ENCODE measurements at regions not wholly inside any gene's neighbourhood (a gene's known extent, or its start where the extent isn't known, plus 50 kb on each side); places are given as distances from the start of the nearest gene placed in this dataset.
A peak's percentile ranks its signal among the peaks of the same experiment; 100 is the strongest.

- no peak overlapping the region for H3K27ac ChIP-seq (ENCODE audit: insufficient read depth in 1 of 2, low read depth in 1 of 2, low read length in 2 of 2, poor library complexity in 1 of 2, severe bottlenecking in 2 of 2)
- H3K36me3 ChIP-seq (ENCODE audit: control insufficient read depth in 4 of 4, insufficient read depth in 4 of 4, low read length in 3 of 4): no peaks in the 10 kb centered on the region
- peaks cover 0 to 2% (median 0%) of the 10 kb centered on the region in 5 experiments for H3K27me3 ChIP-seq (replicated peaks in 2 of 5; ENCODE audit: control insufficient read depth in 4 of 5, insufficient read depth in 5 of 5, low read length in 4 of 5)
- POLR2A ChIA-PET: no interaction called here
- H3K9me3 ChIP-seq (ENCODE audit: control extremely low read depth in 1 of 5, control insufficient read depth in 4 of 5, insufficient read depth in 2 of 5, low read depth in 1 of 5, low read length in 4 of 5): no peaks in the 10 kb centered on the region
- no peak for DNase-seq
- no peaks in the 10 kb centered on the region for H3K4me1 ChIP-seq (ENCODE audit: control extremely low read depth in 1 of 4, control insufficient read depth in 4 of 4, insufficient read depth in 4 of 4, low read length in 3 of 4)
- H3K4me3 ChIP-seq (ENCODE audit: control insufficient read depth in 1 of 7, extremely low read depth in 1 of 7, insufficient read depth in 4 of 7, low read depth in 2 of 7, low read length in 6 of 7): no peak overlapping the region
- CTCF ChIA-PET: interaction anchor here (1.0 to 1.7 kb wide), 2 partner anchors 10 to 11 kb away, joined by 3 to 6 read pairs; no protein-coding TSS in a partner anchor
- WGBS (ENCODE audit: insufficient coverage): 85% methylated on average over 2 of the region's 2 CpGs
These were observed 162.2 kb upstream of the FAM3C start for GRCh38 chr7:121558288-121558687.

- no CpG with 5 or more reads among the region's 4 CpGs for WGBS (ENCODE audit: insufficient coverage)
- no peak overlapping the region for H3K4me3 ChIP-seq (ENCODE audit: control insufficient read depth in 1 of 7, extremely low read depth in 1 of 7, insufficient read depth in 4 of 7, low read depth in 2 of 7, low read length in 6 of 7)
- no peak for DNase-seq
- POLR2A ChIA-PET: no interaction called here
- CTCF ChIA-PET: interaction anchor here (0.5 to 1.8 kb wide), 2 partner anchors 10 to 324 kb away, joined by 3 to 4 read pairs; no protein-coding TSS in a partner anchor
- H3K27ac ChIP-seq (ENCODE audit: insufficient read depth in 1 of 2, low read depth in 1 of 2, low read length in 2 of 2, poor library complexity in 1 of 2, severe bottlenecking in 2 of 2): no peak overlapping the region
- H3K36me3 ChIP-seq (ENCODE audit: control insufficient read depth in 4 of 4, insufficient read depth in 4 of 4, low read length in 3 of 4): no peaks in the 10 kb centered on the region
- H3K9me3 ChIP-seq (ENCODE audit: control extremely low read depth in 1 of 5, control insufficient read depth in 4 of 5, insufficient read depth in 2 of 5, low read depth in 1 of 5, low read length in 4 of 5): no peaks in the 10 kb centered on the region
- H3K4me1 ChIP-seq (ENCODE audit: control extremely low read depth in 1 of 4, control insufficient read depth in 4 of 4, insufficient read depth in 4 of 4, low read length in 3 of 4): no peaks in the 10 kb centered on the region
- H3K27me3 ChIP-seq (replicated peaks in 2 of 5; ENCODE audit: control insufficient read depth in 4 of 5, insufficient read depth in 5 of 5, low read length in 4 of 5): peaks cover 0 to 2% (median 0%) of the 10 kb centered on the region in 5 experiments
These were observed 161.2 kb upstream of the FAM3C start for GRCh38 chr7:121557034-121557892.

- ChIA-PET CTCF (interaction anchor here (1.8 kb wide), 1 partner anchor 9 kb away, joined by 4 read pairs; no protein-coding TSS in a partner anchor), POLR2A (no interaction called here)
- no peak overlapping the region for H3K27ac ChIP-seq (ENCODE audit: insufficient read depth in 1 of 2, low read depth in 1 of 2, low read length in 2 of 2, poor library complexity in 1 of 2, severe bottlenecking in 2 of 2)
- H3K9me3 ChIP-seq (ENCODE audit: control extremely low read depth in 1 of 5, control insufficient read depth in 4 of 5, insufficient read depth in 2 of 5, low read depth in 1 of 5, low read length in 4 of 5): no peaks in the 10 kb centered on the region
- no peaks in the 10 kb centered on the region for H3K4me1 ChIP-seq (ENCODE audit: control extremely low read depth in 1 of 4, control insufficient read depth in 4 of 4, insufficient read depth in 4 of 4, low read length in 3 of 4)
- 80% methylated on average over 2 of the region's 3 CpGs for WGBS (ENCODE audit: insufficient coverage)
- DNase-seq: no peak
- no peaks in the 10 kb centered on the region for H3K36me3 ChIP-seq (ENCODE audit: control insufficient read depth in 4 of 4, insufficient read depth in 4 of 4, low read length in 3 of 4)
- no peak overlapping the region for H3K4me3 ChIP-seq (ENCODE audit: control insufficient read depth in 1 of 7, extremely low read depth in 1 of 7, insufficient read depth in 4 of 7, low read depth in 2 of 7, low read length in 6 of 7)
- peaks cover 0 to 2% (median 0%) of the 10 kb centered on the region in 5 experiments for H3K27me3 ChIP-seq (replicated peaks in 2 of 5; ENCODE audit: control insufficient read depth in 4 of 5, insufficient read depth in 5 of 5, low read length in 4 of 5)
These were observed 159.4 kb upstream of the FAM3C start for GRCh38 chr7:121555558-121555957.

- no peak overlapping the region for H3K4me3 ChIP-seq (ENCODE audit: control insufficient read depth in 1 of 7, extremely low read depth in 1 of 7, insufficient read depth in 4 of 7, low read depth in 2 of 7, low read length in 6 of 7)
- H3K27ac ChIP-seq (ENCODE audit: insufficient read depth in 1 of 2, low read depth in 1 of 2, low read length in 2 of 2, poor library complexity in 1 of 2, severe bottlenecking in 2 of 2): no peak overlapping the region
- H3K4me1 ChIP-seq (ENCODE audit: control extremely low read depth in 1 of 4, control insufficient read depth in 4 of 4, insufficient read depth in 4 of 4, low read length in 3 of 4): peaks cover 0 to 5% (median 0%) of the 10 kb centered on the region in 4 experiments
- ChIA-PET POLR2A (interaction anchor here (0.6 kb wide), 1 partner anchor 597 kb away, joined by 5 read pairs; the partner anchor contains the start of gene ING3), CTCF (interaction anchor here (0.8 to 3.8 kb wide), 11 partner anchors 9 to 558 kb away, joined by 3 to 59 read pairs (median 4); no protein-coding TSS in a partner anchor)
- no CpG with 5 or more reads among the region's 3 CpGs for WGBS (ENCODE audit: insufficient coverage)
- no peaks in the 10 kb centered on the region for H3K27me3 ChIP-seq (replicated peaks in 2 of 5; ENCODE audit: control insufficient read depth in 4 of 5, insufficient read depth in 5 of 5, low read length in 4 of 5)
- peaks cover 0 to 2% (median 0%) of the 10 kb centered on the region in 5 experiments for H3K9me3 ChIP-seq (ENCODE audit: control extremely low read depth in 1 of 5, control insufficient read depth in 4 of 5, insufficient read depth in 2 of 5, low read depth in 1 of 5, low read length in 4 of 5)
- DNase-seq: peak; percentile 53 to 79 (median 74)
- H3K36me3 ChIP-seq (ENCODE audit: control insufficient read depth in 4 of 4, insufficient read depth in 4 of 4, low read length in 3 of 4): no peaks in the 10 kb centered on the region
These were observed 151.5 kb upstream of the FAM3C start for GRCh38 chr7:121547544-121548092.

GRCh38 chr7:121546632-121547543 is 150.8 kb upstream of the FAM3C start:
- 100% methylated on average over 1 of the region's 4 CpGs for WGBS (ENCODE audit: insufficient coverage)
- peaks cover 0 to 5% (median 0%) of the 10 kb centered on the region in 4 experiments for H3K4me1 ChIP-seq (ENCODE audit: control extremely low read depth in 1 of 4, control insufficient read depth in 4 of 4, insufficient read depth in 4 of 4, low read length in 3 of 4)
- no peak overlapping the region for H3K4me3 ChIP-seq (ENCODE audit: control insufficient read depth in 1 of 7, extremely low read depth in 1 of 7, insufficient read depth in 4 of 7, low read depth in 2 of 7, low read length in 6 of 7)
- POLR2A ChIA-PET: interaction anchor here (0.6 kb wide), 1 partner anchor 597 kb away, joined by 5 read pairs; the partner anchor contains the start of gene ING3
- H3K27me3 ChIP-seq (replicated peaks in 2 of 5; ENCODE audit: control insufficient read depth in 4 of 5, insufficient read depth in 5 of 5, low read length in 4 of 5): no peaks in the 10 kb centered on the region
- no peak overlapping the region for H3K27ac ChIP-seq (ENCODE audit: insufficient read depth in 1 of 2, low read depth in 1 of 2, low read length in 2 of 2, poor library complexity in 1 of 2, severe bottlenecking in 2 of 2)
- no peak for DNase-seq
- peaks cover 0 to 2% (median 0%) of the 10 kb centered on the region in 5 experiments for H3K9me3 ChIP-seq (ENCODE audit: control extremely low read depth in 1 of 5, control insufficient read depth in 4 of 5, insufficient read depth in 2 of 5, low read depth in 1 of 5, low read length in 4 of 5)
- CTCF ChIA-PET: interaction anchor here (0.6 to 3.8 kb wide), 11 partner anchors 9 to 195 kb away, joined by 3 to 59 read pairs (median 4); no protein-coding TSS in a partner anchor
- H3K36me3 ChIP-seq (ENCODE audit: control insufficient read depth in 4 of 4, insufficient read depth in 4 of 4, low read length in 3 of 4): no peaks in the 10 kb centered on the region

- DNase-seq: no peak
- 100% methylated on average over 2 of the region's 2 CpGs for WGBS (ENCODE audit: insufficient coverage)
- H3K27ac ChIP-seq (ENCODE audit: insufficient read depth in 1 of 2, low read depth in 1 of 2, low read length in 2 of 2, poor library complexity in 1 of 2, severe bottlenecking in 2 of 2): no peak overlapping the region
- no peak overlapping the region for H3K4me3 ChIP-seq (ENCODE audit: control insufficient read depth in 1 of 7, extremely low read depth in 1 of 7, insufficient read depth in 4 of 7, low read depth in 2 of 7, low read length in 6 of 7)
- no peaks in the 10 kb centered on the region for H3K36me3 ChIP-seq (ENCODE audit: control insufficient read depth in 4 of 4, insufficient read depth in 4 of 4, low read length in 3 of 4)
- ChIA-PET POLR2A (no interaction called here), CTCF (interaction anchor here (0.6 to 2.4 kb wide), 5 partner anchors 33 to 740 kb away, joined by 3 to 10 read pairs (median 4); no protein-coding TSS in a partner anchor)
- no peaks in the 10 kb centered on the region for H3K27me3 ChIP-seq (replicated peaks in 2 of 5; ENCODE audit: control insufficient read depth in 4 of 5, insufficient read depth in 5 of 5, low read length in 4 of 5)
- peaks cover 0 to 5% (median 0%) of the 10 kb centered on the region in 4 experiments for H3K4me1 ChIP-seq (ENCODE audit: control extremely low read depth in 1 of 4, control insufficient read depth in 4 of 4, insufficient read depth in 4 of 4, low read length in 3 of 4)
- peaks cover 0 to 2% (median 0%) of the 10 kb centered on the region in 5 experiments for H3K9me3 ChIP-seq (ENCODE audit: control extremely low read depth in 1 of 5, control insufficient read depth in 4 of 5, insufficient read depth in 2 of 5, low read depth in 1 of 5, low read length in 4 of 5)
These were observed 149.3 kb upstream of the FAM3C start for GRCh38 chr7:121545418-121545817.

All from common myeloid progenitor, CD34-positive (primary cell).